Esophagus squamous epithelium (tissue), 4 donors: ENCODE measurements at regions not wholly inside any gene's neighbourhood (a gene's known extent, or its start where the extent isn't known, plus 50 kb on each side); places are given as distances from the start of the nearest gene placed in this dataset.

Experiments
- POLR2A ChIP-seq, 4 donors: fragments of 450-650 bp; IDR thresholded peaks; one replicate each; pipeline ENCODE4 v1.6.1; 2017; ENCODE audit warnings: antibody characterized with exemption in 4 of 4, mild to moderate bottlenecking in 4 of 4, moderate library complexity in 3 of 4
- TF ChIP-seq, protein P1 (sequence below), 6 experiments: fragments of 450-650 bp in 4 of 6; fragments of 200-600 bp in 2 of 6; sonication (generic) in 2 of 6; IDR thresholded peaks; one replicate each; pipeline ENCODE4 v1.5.1; 2016 to 2019; ENCODE audit warnings: antibody characterized with exemption in 6 of 6, mild to moderate bottlenecking in 4 of 6, moderate library complexity in 4 of 6

DNA sequence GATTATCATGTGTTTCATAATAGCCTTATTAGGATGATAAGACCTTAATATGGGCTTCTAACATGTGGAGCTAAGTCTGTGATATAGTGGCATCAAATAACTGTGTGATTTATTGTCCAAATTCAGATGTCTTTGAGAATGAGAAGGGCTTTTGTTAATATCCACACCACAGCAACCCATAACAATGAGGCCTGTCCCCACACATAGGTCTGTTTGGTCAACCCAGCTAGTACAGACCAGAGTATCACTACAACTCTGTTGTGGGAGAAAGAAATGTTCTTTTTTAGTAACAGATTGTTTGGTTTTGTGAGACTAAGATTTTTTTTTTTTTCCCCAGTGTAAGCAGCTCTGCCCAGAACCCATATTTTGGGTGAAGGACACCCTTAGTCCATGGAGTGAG is 439.2 kb downstream of the PIK3C3 start:
- TF ChIP-seq, protein P1, sequence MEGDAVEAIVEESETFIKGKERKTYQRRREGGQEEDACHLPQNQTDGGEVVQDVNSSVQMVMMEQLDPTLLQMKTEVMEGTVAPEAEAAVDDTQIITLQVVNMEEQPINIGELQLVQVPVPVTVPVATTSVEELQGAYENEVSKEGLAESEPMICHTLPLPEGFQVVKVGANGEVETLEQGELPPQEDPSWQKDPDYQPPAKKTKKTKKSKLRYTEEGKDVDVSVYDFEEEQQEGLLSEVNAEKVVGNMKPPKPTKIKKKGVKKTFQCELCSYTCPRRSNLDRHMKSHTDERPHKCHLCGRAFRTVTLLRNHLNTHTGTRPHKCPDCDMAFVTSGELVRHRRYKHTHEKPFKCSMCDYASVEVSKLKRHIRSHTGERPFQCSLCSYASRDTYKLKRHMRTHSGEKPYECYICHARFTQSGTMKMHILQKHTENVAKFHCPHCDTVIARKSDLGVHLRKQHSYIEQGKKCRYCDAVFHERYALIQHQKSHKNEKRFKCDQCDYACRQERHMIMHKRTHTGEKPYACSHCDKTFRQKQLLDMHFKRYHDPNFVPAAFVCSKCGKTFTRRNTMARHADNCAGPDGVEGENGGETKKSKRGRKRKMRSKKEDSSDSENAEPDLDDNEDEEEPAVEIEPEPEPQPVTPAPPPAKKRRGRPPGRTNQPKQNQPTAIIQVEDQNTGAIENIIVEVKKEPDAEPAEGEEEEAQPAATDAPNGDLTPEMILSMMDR (IDR thresholded peaks at IDR 0.05) = no peak
- no peak for TF ChIP-seq POLR2A (IDR thresholded peaks at IDR 0.05)
